DOHH2 (cell line): ENCODE measurements at regions not wholly inside any gene's neighbourhood (a gene's known extent, or its start where the extent isn't known, plus 50 kb on each side); places are given as distances from the start of the nearest gene placed in this dataset.

Experiments
- H3F3A ChIP-seq: fragments of 200-600 bp; sonication (generic), shearing (Covaris generic); 2 replicates; pipeline ENCODE4 v1.6.0; 2016; ENCODE audit warnings: antibody characterized with exemption, mild to moderate bottlenecking; ENCODE audit not compliant: control insufficient read depth, insufficient read depth
- H3K27ac ChIP-seq: fragments of 200-600 bp; sonication (generic); 2 replicates; pipeline ENCODE4 v1.5.1; 2014; ENCODE audit warnings: low read depth, mild to moderate bottlenecking, low read length, moderate library complexity
- H3K27me3 ChIP-seq: fragments of 200-600 bp; sonication (generic); 2 replicates; pipeline ENCODE4 v1.6.1; 2014; ENCODE audit warnings: mild to moderate bottlenecking, low read length, mixed read lengths; ENCODE audit not compliant: control insufficient read depth
- H3K36me3 ChIP-seq: fragments of 200-600 bp; sonication (generic); 2 replicates; pipeline ENCODE4 v1.6.1; 2014; ENCODE audit warnings: mild to moderate bottlenecking, low read length, moderate library complexity, mixed read lengths; ENCODE audit not compliant: control insufficient read depth
- H3K4me1 ChIP-seq: fragments of 200-600 bp; sonication (generic); 2 replicates; pipeline ENCODE4 v1.6.1; 2014; ENCODE audit warnings: mild to moderate bottlenecking, low read length, mixed read lengths; ENCODE audit not compliant: control insufficient read depth
- H3K4me2 ChIP-seq: fragments of 200-600 bp; sonication (generic); 2 replicates; pipeline ENCODE4 v1.6.0; 2014; ENCODE audit warnings: mild to moderate bottlenecking, low read length, moderate library complexity
- H3K4me3 ChIP-seq: fragments of 200-600 bp; sonication (generic); 2 replicates; pipeline ENCODE4 v1.5.1; 2014; ENCODE audit warnings: mild to moderate bottlenecking, low read length, mixed read lengths
- H3K79me2 ChIP-seq: fragments of 200-600 bp; sonication (generic); 2 replicates; pipeline ENCODE4 v1.6.1; 2014; ENCODE audit warnings: mild to moderate bottlenecking, low read length, mixed read lengths; ENCODE audit not compliant: control insufficient read depth
- H3K9me2 ChIP-seq: fragments of 200-600 bp; sonication (generic); replicated peaks from 2 replicates; pipeline ENCODE4 v1.6.1; 2014; ENCODE audit warnings: mild to moderate bottlenecking, low read length, mixed read lengths; ENCODE audit not compliant: control insufficient read depth
- H3K9me3 ChIP-seq: fragments of 200-600 bp; sonication (generic); 2 replicates; pipeline ENCODE4 v1.6.1; 2014; ENCODE audit warnings: antibody characterized with exemption, low read length, mixed read lengths; ENCODE audit not compliant: control insufficient read depth, insufficient read depth
- H4K20me1 ChIP-seq: fragments of 200-600 bp; sonication (generic); 2 replicates; pipeline ENCODE4 v1.6.0; 2014; ENCODE audit warnings: low read depth, mild to moderate bottlenecking, antibody characterized with exemption, low read length, moderate library complexity; ENCODE audit not compliant: control insufficient read depth, insufficient read depth
- CTCF ChIP-seq: fragments of 200-600 bp; sonication (generic); IDR thresholded peaks from one replicate; pipeline ENCODE4 v1.5.1; 2014; ENCODE audit warnings: antibody characterized with exemption, mild to moderate bottlenecking, low read depth, low read length; ENCODE audit not compliant: poor library complexity, severe bottlenecking
- EZH2phosphoT487 ChIP-seq: fragments of 200-600 bp; sonication (generic); IDR thresholded peaks from 2 replicates; pipeline ENCODE4 v1.6.1; 2017; ENCODE audit warnings: borderline replicate concordance, mild to moderate bottlenecking, antibody characterized with exemption, low read length, moderate library complexity, mixed read lengths

- Histone ChIP-seq H3K4me1 (no peaks in the 10 kb centered on the region), H4K20me1 (no peaks in the 10 kb centered on the region), H3K27ac (no peak overlapping the region), H3K36me3 (no peaks in the 10 kb centered on the region), H3K79me2 (no peaks in the 10 kb centered on the region), H3K27me3 (no peaks in the 10 kb centered on the region), H3K9me3 (no peaks in the 10 kb centered on the region), H3F3A (no peaks in the 10 kb centered on the region), H3K4me2 (no peak overlapping the region), H3K9me2 (no peaks in the 10 kb centered on the region), H3K4me3 (no peak overlapping the region)
- TF ChIP-seq CTCF: no peak
- TF ChIP-seq EZH2phosphoT487: no peak
These were observed 2717.2 kb downstream of the PCDH7 start for GRCh38 chr4:33437406-33437805.

GRCh38 chr4:33446953-33447352 is 2726.8 kb downstream of the PCDH7 start:
- Histone ChIP-seq H3K27ac (no peak overlapping the region), H4K20me1 (no peaks in the 10 kb centered on the region), H3K4me1 (no peaks in the 10 kb centered on the region), H3K9me2 (no peaks in the 10 kb centered on the region; the same call in 1 of the 2 replicates), H3K4me3 (no peak overlapping the region), H3F3A (no peaks in the 10 kb centered on the region), H3K9me3 (no peaks in the 10 kb centered on the region), H3K4me2 (no peak overlapping the region), H3K27me3 (no peaks in the 10 kb centered on the region), H3K79me2 (no peaks in the 10 kb centered on the region), H3K36me3 (no peaks in the 10 kb centered on the region)
- TF ChIP-seq CTCF: no peak
- no peak for TF ChIP-seq EZH2phosphoT487

GRCh38 chr4:33448948-33449347 is 2728.8 kb downstream of the PCDH7 start:
- H3F3A ChIP-seq: no peaks in the 10 kb centered on the region
- no peaks in the 10 kb centered on the region for H4K20me1 ChIP-seq
- H3K79me2 ChIP-seq: no peaks in the 10 kb centered on the region
- no peak overlapping the region for H3K4me2 ChIP-seq
- H3K27me3 ChIP-seq: no peaks in the 10 kb centered on the region
- no peaks in the 10 kb centered on the region; the same call in 1 of the 2 replicates for H3K9me2 ChIP-seq
- H3K36me3 ChIP-seq: no peaks in the 10 kb centered on the region
- H3K27ac ChIP-seq: no peak overlapping the region
- no peaks in the 10 kb centered on the region for H3K4me1 ChIP-seq
- no peaks in the 10 kb centered on the region for H3K9me3 ChIP-seq
- TF ChIP-seq EZH2phosphoT487 (no peak), CTCF (no peak)
- no peak overlapping the region for H3K4me3 ChIP-seq

GRCh38 chr4:33453436-33453835 is 2733.3 kb downstream of the PCDH7 start:
- no peaks in the 10 kb centered on the region; the same call in 1 of the 2 replicates for H3K9me2 ChIP-seq
- no peaks in the 10 kb centered on the region for H3K4me1 ChIP-seq
- H3K4me2 ChIP-seq: no peak overlapping the region
- no peak overlapping the region for H3K27ac ChIP-seq
- TF ChIP-seq EZH2phosphoT487 (no peak), CTCF (no peak)
- H3K27me3 ChIP-seq: no peaks in the 10 kb centered on the region
- H3K79me2 ChIP-seq: no peaks in the 10 kb centered on the region
- no peaks in the 10 kb centered on the region for H4K20me1 ChIP-seq
- H3K9me3 ChIP-seq: no peaks in the 10 kb centered on the region
- H3F3A ChIP-seq: no peaks in the 10 kb centered on the region
- no peaks in the 10 kb centered on the region for H3K36me3 ChIP-seq
- no peak overlapping the region for H3K4me3 ChIP-seq
